C4-2B (cell line): ENCODE measurements at regions not wholly inside any gene's neighbourhood (a gene's known extent, or its start where the extent isn't known, plus 50 kb on each side); places are given as distances from the start of the nearest gene placed in this dataset.

ENCODE experiments used
- H3K27ac ChIP-seq: fragments of 450-650 bp; 2 replicates; pipeline ENCODE4 v1.5.1; 2017
- ZFX ChIP-seq: fragments of 450-650 bp; IDR thresholded peaks from 2 replicates; pipeline ENCODE4 v1.6.1; 2017
- TF ChIP-seq, protein P1 (sequence below): fragments of 450-650 bp; conservative IDR thresholded peaks from 2 replicates; pipeline ENCODE4 v1.5.1; 2017; ENCODE audit warnings: mild to moderate bottlenecking

DNA sequence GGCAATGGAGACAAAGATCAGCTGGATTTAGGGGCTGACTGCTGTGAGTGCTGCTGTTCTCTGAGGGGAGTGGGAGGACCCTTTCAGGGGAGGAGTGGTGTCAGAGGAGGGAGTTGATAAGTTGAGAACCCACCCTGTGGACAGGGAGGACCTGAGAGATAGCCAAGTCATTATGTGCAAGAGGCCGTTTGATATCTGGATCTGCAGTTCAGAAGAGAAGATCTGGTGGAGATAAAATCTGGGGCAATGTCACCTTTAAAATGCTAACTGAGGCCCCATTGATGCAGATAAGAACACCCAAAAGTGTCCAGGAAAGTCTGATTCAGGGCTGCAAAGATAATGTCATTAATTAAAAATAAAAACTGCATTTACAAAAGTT lies 256.1 kb upstream of the HES1 start:
- no peak overlapping the region for H3K27ac ChIP-seq
- TF ChIP-seq, protein P1, sequence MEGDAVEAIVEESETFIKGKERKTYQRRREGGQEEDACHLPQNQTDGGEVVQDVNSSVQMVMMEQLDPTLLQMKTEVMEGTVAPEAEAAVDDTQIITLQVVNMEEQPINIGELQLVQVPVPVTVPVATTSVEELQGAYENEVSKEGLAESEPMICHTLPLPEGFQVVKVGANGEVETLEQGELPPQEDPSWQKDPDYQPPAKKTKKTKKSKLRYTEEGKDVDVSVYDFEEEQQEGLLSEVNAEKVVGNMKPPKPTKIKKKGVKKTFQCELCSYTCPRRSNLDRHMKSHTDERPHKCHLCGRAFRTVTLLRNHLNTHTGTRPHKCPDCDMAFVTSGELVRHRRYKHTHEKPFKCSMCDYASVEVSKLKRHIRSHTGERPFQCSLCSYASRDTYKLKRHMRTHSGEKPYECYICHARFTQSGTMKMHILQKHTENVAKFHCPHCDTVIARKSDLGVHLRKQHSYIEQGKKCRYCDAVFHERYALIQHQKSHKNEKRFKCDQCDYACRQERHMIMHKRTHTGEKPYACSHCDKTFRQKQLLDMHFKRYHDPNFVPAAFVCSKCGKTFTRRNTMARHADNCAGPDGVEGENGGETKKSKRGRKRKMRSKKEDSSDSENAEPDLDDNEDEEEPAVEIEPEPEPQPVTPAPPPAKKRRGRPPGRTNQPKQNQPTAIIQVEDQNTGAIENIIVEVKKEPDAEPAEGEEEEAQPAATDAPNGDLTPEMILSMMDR, result no peak
- no peak for TF ChIP-seq ZFX

DNA sequence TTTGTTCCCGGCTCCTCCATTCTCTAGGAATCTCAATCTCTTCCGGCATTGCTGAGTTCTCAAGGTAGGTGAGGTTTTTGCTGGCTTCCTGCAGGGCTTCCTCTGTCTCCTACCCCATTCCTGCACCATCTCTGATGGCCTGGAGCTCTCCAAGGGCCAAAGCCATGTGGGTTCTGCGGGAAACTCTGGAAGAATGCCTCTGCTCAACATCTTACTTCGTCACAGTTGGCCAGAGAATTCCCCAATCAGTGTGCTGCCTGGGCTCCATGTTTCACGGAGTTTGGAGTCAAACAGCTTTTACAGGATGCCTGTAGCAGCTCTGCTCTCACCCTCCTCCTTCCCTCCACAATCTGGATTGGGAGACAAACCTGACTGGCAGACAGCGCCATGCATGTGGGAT lies 253.9 kb upstream of the HES1 start:
- H3K27ac ChIP-seq, result no peak overlapping the region
- TF ChIP-seq, protein P1, result no peak
- TF ChIP-seq ZFX, result no peak

- no peak overlapping the region for H3K27ac ChIP-seq
- no peak for TF ChIP-seq ZFX
- TF ChIP-seq, protein P1, result no peak
These were observed 252.4 kb upstream of the HES1 start for GRCh38 chr3:193883551-193883950.

- no peak for TF ChIP-seq ZFX
- TF ChIP-seq, protein P1, result no peak
- H3K27ac ChIP-seq, result no peak overlapping the region
These were observed 251.9 kb upstream of the HES1 start for GRCh38 chr3:193884027-193884426.

DNA sequence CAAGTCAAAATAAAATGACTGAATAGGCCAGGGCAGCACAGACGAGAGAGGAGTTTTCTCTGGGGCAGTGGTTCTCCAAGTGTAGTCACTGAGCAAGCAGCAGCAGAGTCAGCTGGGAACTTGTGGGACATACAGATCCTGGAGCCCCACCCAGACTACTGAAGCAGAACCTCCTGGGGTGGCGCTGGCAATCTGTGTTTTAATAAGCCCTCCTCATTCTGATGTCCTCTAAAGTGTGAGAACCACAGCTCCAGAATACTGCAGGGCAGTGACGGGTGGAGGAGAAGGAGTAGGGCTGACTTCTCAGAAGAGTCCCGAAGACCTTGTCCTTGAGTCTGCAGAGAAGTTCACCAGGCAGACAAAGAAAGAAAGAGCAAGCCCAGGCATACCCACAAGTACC lies 251.3 kb upstream of the HES1 start:
- TF ChIP-seq, protein P1, result no peak
- TF ChIP-seq ZFX, result no peak
- H3K27ac ChIP-seq, result no peak overlapping the region

GRCh38 chr3:193885832-193886231 lies 250.1 kb upstream of the HES1 start:
- H3K27ac ChIP-seq, result no peak overlapping the region
- TF ChIP-seq, protein P1, result no peak
- TF ChIP-seq ZFX, result no peak

- no peak overlapping the region for H3K27ac ChIP-seq
- no peak for TF ChIP-seq ZFX
These were observed 245.7 kb upstream of the HES1 start for GRCh38 chr3:193890016-193890897.
